NCI-H2196 treated with DMSO at 0.1 percent for 48 hours (cell line): ENCODE measurements at regions not wholly inside any gene's neighbourhood (a gene's known extent, or its start where the extent isn't known, plus 50 kb on each side); places are given as distances from the start of the nearest gene placed in this dataset.

ENCODE experiments used
- DNase-seq: peaks from one replicate; lab custom pipeline; 2025; ENCODE audit not compliant: unreplicated experiment; lab: John Stamatoyannopoulos, UW

DNA sequence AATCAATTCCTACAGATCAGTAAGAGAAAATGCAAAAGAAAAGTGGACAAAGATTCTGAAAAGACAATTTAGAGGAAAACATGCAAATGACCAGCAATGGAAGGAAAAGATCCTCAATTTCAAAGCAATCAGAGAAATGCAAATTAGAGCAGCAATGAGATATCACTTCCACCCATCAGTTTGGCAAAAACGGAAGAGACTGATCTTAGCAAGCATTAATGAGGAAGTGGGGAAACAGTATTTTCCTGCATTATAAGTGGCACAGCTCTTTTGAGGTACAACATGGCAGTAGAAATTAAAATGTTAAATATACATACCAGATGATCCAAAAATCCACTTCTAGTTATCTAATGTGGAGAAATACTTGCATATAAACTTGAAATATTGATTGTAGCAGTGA lies 69.1 kb upstream of the SLC7A1 start:
- no peak for DNase-seq

DNA sequence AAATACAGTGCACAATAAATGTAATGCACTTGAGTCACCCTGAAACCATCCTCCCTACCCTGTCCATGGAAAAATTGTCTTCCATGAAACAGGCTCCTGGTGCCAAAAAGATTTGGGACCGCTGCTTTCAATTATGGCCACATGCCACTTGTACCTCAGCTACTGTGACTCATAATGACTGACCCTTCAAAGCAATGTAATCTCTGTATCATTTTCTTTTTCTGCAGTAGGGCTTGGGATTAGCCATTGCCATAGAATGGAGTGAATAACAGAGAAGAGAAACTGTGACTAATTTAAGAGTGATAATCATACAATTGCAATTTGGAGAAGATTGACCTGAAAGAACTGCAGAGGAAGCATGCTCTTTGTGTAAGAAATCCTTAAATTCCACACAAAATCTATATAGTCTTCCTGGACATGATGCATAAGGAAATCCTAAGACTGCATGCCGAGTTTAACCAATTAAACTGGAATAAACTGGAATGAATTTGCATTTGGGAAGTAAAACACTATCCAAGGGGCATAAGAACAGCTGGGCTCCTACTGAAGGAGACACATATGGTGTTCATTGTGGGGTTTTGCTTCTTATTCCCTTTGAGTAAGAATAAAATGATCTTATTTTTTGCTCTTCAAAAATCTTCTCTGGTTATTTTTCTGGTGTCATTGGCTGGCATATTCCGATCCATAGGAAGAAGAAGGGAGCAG lies 59.5 kb upstream of the SLC7A1 start:
- DNase-seq, result no peak

DNA sequence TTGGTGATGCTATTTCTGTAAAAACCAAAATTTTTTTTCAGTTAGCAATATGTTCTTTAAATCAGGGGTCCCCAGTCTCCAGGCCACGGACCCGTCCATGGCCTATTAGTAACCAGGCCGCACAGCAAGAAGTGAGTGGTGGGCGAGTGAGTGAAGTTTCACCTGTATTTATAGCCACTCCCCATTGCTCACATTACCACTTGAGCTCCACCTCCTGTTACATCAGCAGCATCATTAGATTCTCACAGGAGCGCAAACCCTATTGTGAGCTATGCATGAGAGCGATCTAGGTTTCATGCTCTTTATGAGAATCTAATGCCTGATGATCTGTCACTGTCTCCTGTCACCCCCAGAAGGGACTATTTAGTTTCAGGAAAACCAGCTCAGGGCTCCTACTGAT lies 58.9 kb upstream of the SLC7A1 start:
- DNase-seq, result no peak

DNA sequence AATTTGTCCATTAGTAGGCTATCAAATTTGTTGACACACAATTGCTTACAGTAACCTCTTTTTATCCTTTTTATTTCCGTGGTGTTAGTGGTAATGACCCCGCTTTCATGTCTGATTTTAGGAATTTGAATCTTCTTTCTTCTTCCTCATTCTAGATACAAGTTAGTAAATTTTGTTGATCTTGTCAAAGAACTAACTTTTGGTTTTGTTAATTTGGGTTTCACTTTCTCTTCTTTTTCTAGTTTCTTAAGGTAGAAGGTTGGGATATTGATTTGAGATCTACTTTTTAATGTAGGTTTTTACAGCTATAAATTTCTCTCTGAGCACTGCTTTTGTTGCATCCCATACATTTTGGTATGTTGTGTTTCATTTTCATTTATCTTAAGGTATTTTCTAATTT lies 53.3 kb upstream of the SLC7A1 start:
- no peak for DNase-seq
